HEK293T (cell line): ENCODE measurements at regions not wholly inside any gene's neighbourhood (a gene's known extent, or its start where the extent isn't known, plus 50 kb on each side); places are given as distances from the start of the nearest gene placed in this dataset.

Experiments
- CTBP1 ChIP-seq: fragments of 450-650 bp; IDR thresholded peaks from 2 replicates; pipeline ENCODE4 v1.6.1; 2016; ENCODE audit warnings: borderline replicate concordance
- ZNF384 ChIP-seq: fragments of 450-650 bp; IDR thresholded peaks from 2 replicates; pipeline ENCODE4 v1.6.1; 2016

DNA sequence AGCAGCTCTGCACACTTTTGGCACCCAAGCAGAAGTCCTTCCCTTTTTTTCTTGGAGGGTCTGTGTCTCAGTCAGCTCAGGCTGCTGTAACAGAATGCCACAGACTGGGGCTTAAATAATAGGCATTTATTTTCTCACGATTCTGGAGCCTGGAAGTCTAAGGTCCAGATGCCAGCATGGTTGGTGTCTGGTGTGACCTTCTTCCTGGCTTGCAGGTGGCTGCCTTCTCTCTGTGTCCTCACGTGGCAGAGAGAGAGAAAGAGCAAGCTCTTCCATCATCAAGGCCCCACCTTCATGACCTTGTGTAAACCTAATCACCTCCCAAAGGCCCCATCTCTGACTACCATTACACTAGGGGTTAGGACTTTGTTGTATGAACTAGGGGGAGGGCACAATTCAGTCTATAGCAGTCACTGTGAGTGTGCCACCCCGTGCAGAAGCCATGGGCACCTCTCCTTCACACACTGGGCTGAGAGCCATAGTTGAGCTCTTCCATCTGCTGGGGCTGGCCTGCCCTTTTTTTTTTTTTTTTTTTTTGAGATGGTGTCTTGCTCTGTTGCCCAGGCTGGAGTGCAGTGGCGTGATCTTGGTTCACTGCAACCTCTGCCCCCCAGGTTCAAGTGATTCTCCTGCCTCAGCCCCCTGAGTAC, 80.3 kb downstream of the OAT start:
- TF ChIP-seq ZNF384 (no peak), CTBP1 (no peak)
